HepG2 (cell line): ENCODE measurements at regions not wholly inside any gene's neighbourhood (a gene's known extent, or its start where the extent isn't known, plus 50 kb on each side); places are given as distances from the start of the nearest gene placed in this dataset.
"Not testable (repeated sequence)": the region's sequence is repeated elsewhere in the genome, so short reads cannot be mapped to it uniquely, and the experiment has no call there.

Source experiments
- ATAC-seq: fragments of 200-7000 bp; cut with Tn5 transposase; 3 replicates; pipeline ENCODE4 v1.9.1; 2020; ENCODE audit warnings: mild to moderate bottlenecking, moderate library complexity
- BruUV-seq: library from RNA; stranded (reverse); fragments of 400-500 nt; replicated peaks from 2 replicates; lab custom pipeline; 2021; lab: Mats Ljungman, UMichigan
- CTCF ChIA-PET: fragments of 300-600 bp; formaldehyde crosslinking; extraction: SDS; loops from one replicate; lab custom pipeline; 2021; ENCODE audit warnings: low total read pairs, inconsistent platforms, low intra/inter-chr PET ratio; lab: Yijun Ruan, JAX
- POLR2A ChIA-PET: fragments of 350-600 bp; sonication (Branson Sonifier 250); formaldehyde crosslinking; loops from one replicate; lab custom pipeline; 2020; ENCODE audit warnings: antibody characterized with exemption, inconsistent platforms; lab: Yijun Ruan, JAX
- DNase-seq: peaks from one replicate; pipeline ENCODE4 v3.0.0-alpha.2; 2015; ENCODE audit warnings: low spot score
- FAIRE-seq: peaks from 3 replicates; lab custom pipeline; 2011; peaks lifted over from hg19 to GRCh38; lab: Jason Lieb, UNC
- H2AFZ ChIP-seq: one replicate; pipeline ENCODE4 v1.6.1; 2011; ENCODE audit warnings: low read length, inconsistent platforms
- H3K27ac ChIP-seq: fragments of 300-600 bp; 3 replicates; pipeline ENCODE4 v1.8.0; 2011; ENCODE audit warnings: mixed run types, mild to moderate bottlenecking, mixed read lengths, low read length, inconsistent platforms; ENCODE audit not compliant: insufficient read depth; ENCODE audit errors: extremely low read length
- H3K27me3 ChIP-seq, 2 experiments: fragments of 200-600 bp in 1 of 2; 2 replicates in 1 of 2; 3 replicates in 1 of 2; pipeline versions ENCODE4 v1.6.0 to v1.8.0; 2011; ENCODE audit warnings: low read length in 2 of 2, mild to moderate bottlenecking in 2 of 2, moderate library complexity in 2 of 2, inconsistent platforms in 1 of 2; ENCODE audit not compliant: insufficient read depth in 2 of 2, control insufficient read depth in 1 of 2
- H3K36me3 ChIP-seq, 2 experiments: fragments of 200-600 bp in 1 of 2; replicated peaks in 1 of 2; 2 replicates in 1 of 2; 3 replicates in 1 of 2; pipeline versions ENCODE4 v1.5.1 to v1.8.0; 2011; ENCODE audit warnings: low read length in 2 of 2, inconsistent platforms in 1 of 2; ENCODE audit not compliant: insufficient read depth in 2 of 2, control insufficient read depth in 1 of 2
- H3K4me1 ChIP-seq: 2 replicates; pipeline ENCODE4 v1.5.1; 2012; ENCODE audit warnings: low read length, inconsistent platforms; ENCODE audit not compliant: insufficient read depth
- H3K4me2 ChIP-seq: 2 replicates; pipeline ENCODE4 v1.6.0; 2011; ENCODE audit warnings: low read depth, low read length, inconsistent platforms
- H3K4me3 ChIP-seq, 3 experiments: fragments of 200-600 bp in 1 of 3; sonication (generic), shearing (Covaris generic) in 1 of 3; replicated peaks in 1 of 3; 2 replicates each; pipeline ENCODE4 v1.5.1; 2011 to 2016; ENCODE audit warnings: low read length in 3 of 3, inconsistent platforms in 2 of 3, low read depth in 2 of 3, mild to moderate bottlenecking in 2 of 3, control low read depth in 1 of 3, mixed read lengths in 1 of 3; ENCODE audit not compliant: insufficient read depth in 1 of 3
- H3K79me2 ChIP-seq: one replicate; pipeline ENCODE4 v1.6.1; 2011; ENCODE audit warnings: low read length, inconsistent platforms; ENCODE audit not compliant: insufficient read depth
- H3K9ac ChIP-seq: 2 replicates; pipeline ENCODE4 v1.6.0; 2011; ENCODE audit warnings: mild to moderate bottlenecking, low read depth, low read length, inconsistent platforms; ENCODE audit not compliant: insufficient read depth
- H3K9me3 ChIP-seq: 2 replicates; pipeline ENCODE4 v1.5.1; 2012; ENCODE audit warnings: mild to moderate bottlenecking, low read length
- H4K20me1 ChIP-seq: 2 replicates; pipeline ENCODE4 v1.6.0; 2011; ENCODE audit warnings: inconsistent platforms, mild to moderate bottlenecking, low read length, moderate library complexity; ENCODE audit not compliant: insufficient read depth
- ARNT ChIP-seq: fragments of 450-650 bp; IDR thresholded peaks from 2 replicates; pipeline ENCODE4 v1.6.1; 2017
- GATAD1 ChIP-seq: IDR thresholded peaks from 2 replicates; pipeline ENCODE4 v1.6.1; 2016; ENCODE audit warnings: missing genetic modification reagents, missing compliant biosample characterization
- GPBP1L1 ChIP-seq: sonication (generic); formaldehyde crosslinking; IDR thresholded peaks from 2 replicates; pipeline ENCODE4 v1.5.0; 2020; ENCODE audit warnings: mild to moderate bottlenecking, missing genetic modification reagents
- HHEX ChIP-seq: IDR thresholded peaks from 2 replicates; pipeline ENCODE4 v1.6.1; 2016; ENCODE audit warnings: control low read depth
- NR1H2 ChIP-seq: sonication (generic); formaldehyde crosslinking; IDR thresholded peaks from 2 replicates; pipeline ENCODE4 v1.8.1; 2022; ENCODE audit warnings: low read depth, missing genetic modification reagents, borderline replicate concordance
- STAT5B ChIP-seq: sonication (generic); formaldehyde crosslinking; IDR thresholded peaks from 2 replicates; pipeline ENCODE4 v1.4.0; 2020; ENCODE audit warnings: missing genetic modification reagents
- U2AF1 ChIP-seq: fragments of 200-400 bp; formaldehyde crosslinking; optimal IDR thresholded peaks from 2 replicates; pipeline ENCODE3; 2017; ENCODE audit warnings: mild to moderate bottlenecking, low read depth, low read length
- ZNF558 ChIP-seq: sonication (generic); formaldehyde crosslinking; IDR thresholded peaks from 2 replicates; pipeline ENCODE4 v1.9.0; 2022; ENCODE audit warnings: mild to moderate bottlenecking, missing genetic modification reagents, borderline replicate concordance
- ZSCAN12 ChIP-seq: sonication (generic); formaldehyde crosslinking; IDR thresholded peaks from 2 replicates; pipeline ENCODE4 v1.9.0; 2021; ENCODE audit warnings: mild to moderate bottlenecking, missing genetic modification reagents
- WGBS: methylation state at CpG from one replicate; pipeline ENCODE4 v1.1.6; 2017; ENCODE audit warnings: low lambda C conversion rate; 5-methylcytosine and 5-hydroxymethylcytosine counted together
- in situ Hi-C: cut with HindIII; loops from 2 replicates; pipeline ENCODE4 v1.10.0; 2017; ENCODE audit warnings: low pct_unique_long_range_greater_than_20kb; ENCODE audit not compliant: extremely low pct_ligation_motif_present
- intact Hi-C: fragments of 100-400 bp; cut with micrococcal nuclease; formaldehyde crosslinking; loops from one replicate; pipeline ENCODE4 v1.10.0; 2022; ENCODE audit not compliant: unreplicated experiment

GRCh38 chr13:89214185-89214584, 1543.0 kb downstream of the SLITRK5 start:
- in situ Hi-C loops: no loop called here
- BruUV-seq: no TSS peak
- no peaks in the 10 kb centered on the region for H3K36me3 ChIP-seq
- no peaks in the 10 kb centered on the region for H4K20me1 ChIP-seq
- no peak overlapping the region for H3K9ac ChIP-seq
- ATAC-seq (no peak), FAIRE-seq (no peak), DNase-seq (no peak)
- H3K27me3 ChIP-seq: no peaks in the 10 kb centered on the region
- H3K27ac ChIP-seq: no peak overlapping the region
- intact Hi-C loops: no loop called here
- ChIA-PET POLR2A (no interaction called here), CTCF (no interaction called here)
- no peaks in the 10 kb centered on the region for H3K79me2 ChIP-seq
- no peak overlapping the region for H3K4me2 ChIP-seq
- 80% methylated on average over 1 of the region's 1 CpG for WGBS
- no peaks in the 10 kb centered on the region; the same call in 1 of the 2 replicates for H3K9me3 ChIP-seq
- no peak overlapping the region for H2AFZ ChIP-seq
- TF ChIP-seq ZNF558 (CRISPR knock-in tag): no peak
- TF ChIP-seq NR1H2 (CRISPR knock-in tag): no peak
- TF ChIP-seq HHEX: no peak
- TF ChIP-seq STAT5B (CRISPR knock-in tag): no peak
- TF ChIP-seq GATAD1 (CRISPR knock-in tag): no peak
- no peak for TF ChIP-seq ZSCAN12 (CRISPR knock-in tag)
- no peak for TF ChIP-seq U2AF1
- TF ChIP-seq GPBP1L1: no peak
- no peak for TF ChIP-seq ARNT
- H3K4me3 ChIP-seq: no peak overlapping the region
- H3K4me1 ChIP-seq: no peaks in the 10 kb centered on the region

GRCh38 chr13:89215319-89215718, 1544.1 kb downstream of the SLITRK5 start:
- BruUV-seq, H3K27ac ChIP-seq, CTCF ChIA-PET, intact Hi-C loops, H3K79me2 ChIP-seq, DNase-seq, in situ Hi-C loops, H3K36me3 ChIP-seq, H3K9me3 ChIP-seq, POLR2A ChIA-PET, H2AFZ ChIP-seq, H3K4me3 ChIP-seq, FAIRE-seq, H4K20me1 ChIP-seq, H3K27me3 ChIP-seq, ATAC-seq, H3K9ac ChIP-seq, H3K4me2 ChIP-seq, H3K4me1 ChIP-seq: not testable (repeated sequence)
- 10% methylated on average over 13 of the region's 13 CpGs for WGBS
